ENCODE measurements at regions not wholly inside any gene's neighbourhood (a gene's known extent, or its start where the extent isn't known, plus 50 kb on each side); places are given as distances from the start of the nearest gene placed in this dataset.
"Not testable (repeated sequence)": the region's sequence is repeated elsewhere in the genome, so short reads cannot be mapped to it uniquely, and the experiment has no call there.

GRCh38 chr4:30092420-30093128, 627.6 kb upstream of the PCDH7 start:
- DNase-seq, H3K27me3 Mint-ChIP-seq: not testable (repeated sequence)

DNA sequence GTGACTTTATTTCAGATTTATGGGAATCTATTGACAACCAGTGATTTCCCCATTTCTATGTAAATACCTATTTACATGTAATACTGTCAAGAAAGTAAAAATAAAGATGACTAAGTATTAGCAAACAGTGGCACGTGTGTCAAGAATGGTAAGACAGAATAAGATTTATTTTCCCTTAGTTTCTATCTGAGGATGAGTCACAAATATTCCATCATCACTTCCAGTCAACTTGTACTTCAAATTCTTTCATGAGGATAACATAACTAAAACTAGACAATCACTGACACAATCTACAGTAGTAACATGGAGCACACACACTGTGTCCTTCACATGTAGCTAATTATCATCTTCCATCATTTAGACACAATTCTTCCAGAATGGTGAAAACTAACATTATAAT, 625.3 kb upstream of the PCDH7 start:
- Mint-ChIP-seq H3K4me3 (no peak overlapping the region), H3K36me3 (no peaks in the 10 kb centered on the region), H3K9me3 (peaks cover 10% of the 10 kb centered on the region), H3K27me3 (no peaks in the 10 kb centered on the region), H3K27ac (no peak overlapping the region), H3K4me1 (no peaks in the 10 kb centered on the region)
- CTCF ChIA-PET, result no interaction called here
- DNase-seq, result no peak

More at GRCh38 chr4:30092420-30093128, 627.6 kb upstream of the PCDH7 start:
- H3K4me3 Mint-ChIP-seq, H3K4me1 Mint-ChIP-seq, H3K27ac Mint-ChIP-seq, CTCF ChIA-PET, H3K36me3 Mint-ChIP-seq: not testable (repeated sequence)
- H3K9me3 Mint-ChIP-seq, result peaks cover 11% of the 10 kb centered on the region

DNA sequence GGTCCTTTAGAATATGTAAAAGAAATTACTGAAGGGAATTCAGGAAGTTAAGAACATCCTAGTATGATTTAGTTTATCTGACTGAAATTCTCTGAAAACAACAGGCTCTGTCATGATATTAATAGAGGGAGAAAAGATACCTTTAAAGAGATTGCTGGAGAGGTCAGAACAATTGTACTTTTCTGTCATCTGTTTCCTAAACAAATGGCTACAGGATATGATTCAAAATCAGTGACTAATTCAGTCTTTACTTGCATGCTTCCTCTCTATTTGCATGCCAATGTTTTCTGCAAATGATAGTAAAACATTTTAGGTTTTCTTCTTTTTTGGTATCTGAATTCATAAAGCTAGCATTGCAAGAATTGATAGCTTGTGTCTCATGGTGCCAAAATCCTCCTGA, 616.7 kb upstream of the PCDH7 start:
- Mint-ChIP-seq H3K27ac (no peak overlapping the region), H3K4me1 (no peaks in the 10 kb centered on the region), H3K27me3 (no peaks in the 10 kb centered on the region), H3K36me3 (no peaks in the 10 kb centered on the region), H3K4me3 (no peak overlapping the region), H3K9me3 (peaks cover 10% of the 10 kb centered on the region)
- CTCF ChIA-PET, result no interaction called here
- DNase-seq, result no peak

DNA sequence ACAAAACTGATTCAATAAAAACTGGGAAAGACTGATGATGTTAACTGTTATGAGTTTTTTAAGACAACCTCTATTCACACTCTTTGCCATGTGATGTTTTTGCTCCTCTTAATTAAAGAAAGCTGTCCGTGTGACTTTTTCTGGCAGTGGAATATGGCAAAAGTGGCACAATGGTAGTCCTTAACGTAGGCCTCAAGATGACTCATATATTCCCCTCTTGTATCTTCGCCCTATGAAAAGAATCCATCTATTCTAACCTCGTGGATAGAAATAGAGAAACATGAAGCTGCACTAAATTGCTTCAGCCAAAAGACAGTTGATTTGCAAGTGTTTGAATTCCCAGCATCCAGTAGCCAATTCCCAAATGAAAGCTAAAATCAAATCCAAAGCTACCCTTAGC, 603.8 kb upstream of the PCDH7 start:
- no peaks in the 10 kb centered on the region for H3K27me3 Mint-ChIP-seq
- CTCF ChIA-PET, result no interaction called here
- no peak for DNase-seq
- no peak overlapping the region for H3K4me3 Mint-ChIP-seq
- H3K36me3 Mint-ChIP-seq, result no peaks in the 10 kb centered on the region
- no peaks in the 10 kb centered on the region for H3K4me1 Mint-ChIP-seq
- peaks cover 18% of the 10 kb centered on the region for H3K9me3 Mint-ChIP-seq
- H3K27ac Mint-ChIP-seq, result no peak overlapping the region

- Mint-ChIP-seq H3K9me3 (peaks cover 14% of the 10 kb centered on the region), H3K27me3 (no peaks in the 10 kb centered on the region), H3K4me1 (no peaks in the 10 kb centered on the region), H3K36me3 (no peaks in the 10 kb centered on the region), H3K27ac (no peak overlapping the region), H3K4me3 (no peak overlapping the region)
- no peak for DNase-seq
- CTCF ChIA-PET, result no interaction called here
These were observed 602.7 kb upstream of the PCDH7 start for GRCh38 chr4:30117433-30117832.

GRCh38 chr4:30122711-30123110, 597.5 kb upstream of the PCDH7 start:
- no peak overlapping the region for H3K4me3 Mint-ChIP-seq
- H3K9me3 Mint-ChIP-seq, result peaks cover 10% of the 10 kb centered on the region
- CTCF ChIA-PET, result no interaction called here
- no peaks in the 10 kb centered on the region for H3K27me3 Mint-ChIP-seq
- DNase-seq, result no peak
- H3K36me3 Mint-ChIP-seq, result no peaks in the 10 kb centered on the region
- no peak overlapping the region for H3K27ac Mint-ChIP-seq
- H3K4me1 Mint-ChIP-seq, result no peaks in the 10 kb centered on the region

- H3K4me3 Mint-ChIP-seq, H3K36me3 Mint-ChIP-seq, H3K4me1 Mint-ChIP-seq, H3K9me3 Mint-ChIP-seq, DNase-seq, H3K27me3 Mint-ChIP-seq, H3K27ac Mint-ChIP-seq: not testable (repeated sequence)
- CTCF ChIA-PET, result interaction anchor here (0.6 kb wide), 1 partner anchor 12 kb away, joined by 3 read pairs; no protein-coding TSS in a partner anchor
These were observed 595.5 kb upstream of the PCDH7 start for GRCh38 chr4:30124621-30125020.

DNA sequence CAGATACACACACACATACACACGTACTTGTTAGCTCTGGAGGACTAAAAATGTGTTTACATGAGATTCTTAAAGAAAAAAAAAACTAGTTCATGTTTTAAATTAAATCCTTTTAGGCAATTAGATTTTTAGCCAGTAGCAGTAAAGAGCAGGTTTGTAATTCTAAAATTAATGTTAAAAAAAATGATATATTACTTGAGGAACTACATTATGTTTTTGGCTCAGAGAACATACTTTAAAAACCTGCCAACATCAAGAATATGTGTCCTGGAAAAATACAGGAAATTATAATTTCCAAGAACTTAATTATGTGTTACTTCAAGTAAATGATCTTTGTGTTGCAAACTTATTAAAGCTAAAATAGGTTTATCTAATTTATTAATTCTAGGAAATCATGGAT, 594.3 kb upstream of the PCDH7 start:
- Mint-ChIP-seq H3K27ac (no peak overlapping the region), H3K4me3 (no peak overlapping the region), H3K27me3 (no peaks in the 10 kb centered on the region), H3K9me3 (peaks cover 6% of the 10 kb centered on the region), H3K36me3 (no peaks in the 10 kb centered on the region), H3K4me1 (no peaks in the 10 kb centered on the region)
- CTCF ChIA-PET, result no interaction called here
- DNase-seq, result no peak

DNA sequence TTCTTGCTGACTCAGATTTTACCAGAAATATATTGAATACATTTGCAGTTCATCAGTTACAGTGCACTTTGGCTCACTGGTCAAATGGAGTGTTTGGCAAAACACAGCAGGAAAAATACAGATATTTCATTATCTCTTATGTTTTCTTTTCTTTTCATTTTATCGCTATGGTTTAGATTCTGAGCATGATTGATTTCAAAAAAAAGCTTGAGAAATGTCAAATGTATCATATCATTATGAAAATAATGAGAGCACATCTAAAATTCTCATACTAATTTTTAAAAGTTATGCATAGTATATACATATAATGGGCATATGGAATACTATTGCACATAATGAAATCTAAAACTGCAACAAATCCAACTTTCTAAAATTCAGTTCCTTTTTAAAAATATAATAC, 593.8 kb upstream of the PCDH7 start:
- Mint-ChIP-seq H3K4me3 (no peak overlapping the region), H3K9me3 (peaks cover 6% of the 10 kb centered on the region), H3K36me3 (no peaks in the 10 kb centered on the region), H3K4me1 (no peaks in the 10 kb centered on the region), H3K27ac (no peak overlapping the region), H3K27me3 (no peaks in the 10 kb centered on the region)
- CTCF ChIA-PET, result no interaction called here
- no peak for DNase-seq

GRCh38 chr4:30148828-30149227, 571.3 kb upstream of the PCDH7 start:
- H3K4me3 Mint-ChIP-seq, H3K36me3 Mint-ChIP-seq, CTCF ChIA-PET, H3K27me3 Mint-ChIP-seq, H3K4me1 Mint-ChIP-seq, H3K27ac Mint-ChIP-seq, DNase-seq: not testable (repeated sequence)
- H3K9me3 Mint-ChIP-seq, result peaks cover 16% of the 10 kb centered on the region

- CTCF ChIA-PET, DNase-seq, H3K27me3 Mint-ChIP-seq, H3K4me3 Mint-ChIP-seq, H3K36me3 Mint-ChIP-seq, H3K4me1 Mint-ChIP-seq, H3K27ac Mint-ChIP-seq: not testable (repeated sequence)
- peaks cover 16% of the 10 kb centered on the region for H3K9me3 Mint-ChIP-seq
These were observed 570.6 kb upstream of the PCDH7 start for GRCh38 chr4:30149539-30149938.

DNA sequence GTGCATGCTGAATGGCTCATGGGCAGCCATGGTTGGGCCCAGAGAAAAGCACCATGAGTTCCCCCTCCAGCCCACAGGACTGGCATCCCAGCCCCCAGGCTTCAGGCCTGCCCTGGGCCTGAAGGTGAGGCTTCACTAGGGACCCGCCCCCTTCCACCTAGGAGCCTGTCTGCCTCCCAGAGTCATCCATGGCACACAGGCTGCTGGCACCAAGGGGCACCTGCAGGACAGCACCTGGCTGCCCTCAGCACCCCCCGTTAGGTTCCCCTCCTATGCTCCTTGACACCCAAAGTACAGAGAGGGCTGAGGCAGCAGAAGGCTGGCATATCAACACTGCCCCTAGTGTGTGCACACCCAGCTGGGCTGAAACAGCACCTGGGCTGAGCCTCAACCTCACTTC, 566.7 kb upstream of the PCDH7 start:
- Mint-ChIP-seq H3K9me3 (peaks cover 20% of the 10 kb centered on the region), H3K36me3 (no peaks in the 10 kb centered on the region), H3K27ac (no peak overlapping the region), H3K4me1 (no peaks in the 10 kb centered on the region), H3K27me3 (no peaks in the 10 kb centered on the region), H3K4me3 (no peak overlapping the region)
- no peak for DNase-seq
- CTCF ChIA-PET, result no interaction called here

DNA sequence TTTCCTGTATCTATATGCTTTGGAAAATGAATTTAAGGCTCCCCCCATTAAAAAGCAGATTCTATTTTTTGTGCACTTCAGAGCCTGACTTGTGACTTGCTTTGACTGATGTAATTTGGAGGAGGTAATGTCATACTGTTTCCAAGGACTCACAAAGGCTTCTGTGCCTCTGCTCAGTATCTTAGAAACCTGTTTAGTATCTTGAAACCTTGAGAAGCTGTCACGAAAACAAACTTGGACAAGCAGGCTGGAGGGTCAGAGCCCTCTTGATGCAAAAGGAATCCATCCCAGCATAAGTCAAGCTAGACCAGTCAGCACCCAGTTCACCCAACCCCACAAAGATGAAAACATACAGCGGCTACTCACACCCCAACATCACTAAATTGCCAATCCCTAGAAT, 560.0 kb upstream of the PCDH7 start:
- Mint-ChIP-seq H3K4me3 (no peak overlapping the region), H3K36me3 (no peaks in the 10 kb centered on the region), H3K27me3 (no peaks in the 10 kb centered on the region), H3K9me3 (peaks cover 4% of the 10 kb centered on the region), H3K4me1 (no peaks in the 10 kb centered on the region), H3K27ac (no peak overlapping the region)
- no peak for DNase-seq
- CTCF ChIA-PET, result no interaction called here

GRCh38 chr4:30172416-30172815, 547.8 kb upstream of the PCDH7 start:
- H3K4me1 Mint-ChIP-seq, result no peaks in the 10 kb centered on the region
- no peaks in the 10 kb centered on the region for H3K27me3 Mint-ChIP-seq
- DNase-seq, result no peak
- H3K9me3 Mint-ChIP-seq, result peaks cover 2% of the 10 kb centered on the region
- H3K27ac Mint-ChIP-seq, result no peak overlapping the region
- CTCF ChIA-PET, result no interaction called here
- no peak overlapping the region for H3K4me3 Mint-ChIP-seq
- H3K36me3 Mint-ChIP-seq, result no peaks in the 10 kb centered on the region

DNA sequence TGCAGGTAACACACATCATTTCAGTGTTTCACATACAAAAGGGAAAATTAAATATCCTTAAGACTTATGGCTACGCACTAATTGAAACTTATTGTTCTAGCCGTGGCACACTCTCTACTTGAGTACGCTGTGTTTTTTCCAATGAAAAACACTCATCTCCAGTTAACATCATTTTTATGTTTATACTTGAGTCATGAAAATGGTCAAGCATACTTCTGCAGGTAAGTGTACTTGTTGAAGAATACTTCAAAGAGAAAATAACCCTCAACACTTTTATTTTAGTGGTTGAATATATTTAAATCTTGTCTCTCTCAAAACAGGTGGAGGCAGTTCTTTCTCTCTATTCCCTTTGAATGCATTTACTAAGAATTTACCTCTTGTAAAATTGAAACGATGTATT, 538.7 kb upstream of the PCDH7 start:
- Mint-ChIP-seq H3K27ac (no peak overlapping the region), H3K4me1 (no peaks in the 10 kb centered on the region), H3K27me3 (no peaks in the 10 kb centered on the region), H3K9me3 (peaks cover 7% of the 10 kb centered on the region), H3K4me3 (no peak overlapping the region), H3K36me3 (no peaks in the 10 kb centered on the region)
- CTCF ChIA-PET, result no interaction called here
- no peak for DNase-seq

DNA sequence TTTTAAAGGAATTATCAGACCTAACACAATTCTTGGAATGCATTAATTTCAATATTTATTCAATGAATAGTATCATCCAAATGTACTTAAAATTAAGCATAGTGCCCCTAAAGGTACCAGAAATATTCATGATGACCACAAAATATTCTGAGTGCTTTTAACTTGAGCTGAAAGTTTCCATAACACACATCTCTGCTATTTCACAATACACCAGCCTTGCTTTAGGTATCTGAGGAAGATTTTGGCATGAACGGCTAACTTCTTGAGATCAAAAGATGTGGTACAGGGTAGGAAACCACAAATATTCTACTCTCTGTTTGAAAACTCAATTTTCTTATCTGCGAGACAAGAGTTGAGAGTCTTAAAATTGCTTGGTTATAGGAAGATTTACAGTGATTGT, 538.3 kb upstream of the PCDH7 start:
- Mint-ChIP-seq H3K4me1 (no peaks in the 10 kb centered on the region), H3K4me3 (no peak overlapping the region), H3K36me3 (no peaks in the 10 kb centered on the region), H3K27ac (no peak overlapping the region), H3K27me3 (no peaks in the 10 kb centered on the region), H3K9me3 (peaks cover 7% of the 10 kb centered on the region)
- DNase-seq, result no peak
- CTCF ChIA-PET, result no interaction called here

Data from activated naive CD4-positive, alpha-beta T cell treated with anti-CD3 and anti-CD28 coated beads, Interleukin-2, amount 10 ng/mL, durations not matched to agents 7 days and 5 days (primary cell).